GM13976 (cell line): ENCODE measurements at regions not wholly inside any gene's neighbourhood (a gene's known extent, or its start where the extent isn't known, plus 50 kb on each side); places are given as distances from the start of the nearest gene placed in this dataset.
"Not testable (repeated sequence)": the region's sequence is repeated elsewhere in the genome, so short reads cannot be mapped to it uniquely, and the experiment has no call there.

Source experiments
- DNase-seq: peaks from one replicate; pipeline ENCODE4 v3.0.0; 2012; ENCODE audit warnings: low spot score
- CTCF ChIP-seq: IDR thresholded peaks from 2 replicates; pipeline ENCODE4 v1.5.1; 2012; ENCODE audit warnings: borderline replicate concordance, mild to moderate bottlenecking; ENCODE audit not compliant: insufficient read depth; ENCODE audit errors: extremely low read depth, missing control alignments, control extremely low read depth
- in situ Hi-C: fragments of 300-500 bp; cut with MboI; formaldehyde crosslinking; loops from one replicate; pipeline ENCODE4 v1.12.0; 2022; ENCODE audit warnings: low sequenced_read_pairs, mixed read lengths, inconsistent platforms; ENCODE audit not compliant: unreplicated experiment

GRCh38 chr17:63294776-63295175, 151.3 kb downstream of the CYB561 start:
- no peak for DNase-seq
- TF ChIP-seq CTCF, result no peak
- in situ Hi-C loops, result no loop called here

- no peak for DNase-seq
- in situ Hi-C loops, result no loop called here
- no peak for TF ChIP-seq CTCF
These were observed 150.8 kb downstream of the CYB561 start for GRCh38 chr17:63295288-63295687.

GRCh38 chr17:63295839-63296590, 150.1 kb downstream of the CYB561 start:
- in situ Hi-C loops, result no loop called here
- no peak for TF ChIP-seq CTCF

GRCh38 chr17:63298916-63299315, 147.2 kb downstream of the CYB561 start:
- DNase-seq, in situ Hi-C loops: not testable (repeated sequence)

More at GRCh38 chr17:63295839-63296590, 150.1 kb downstream of the CYB561 start:
- no peak for DNase-seq

GRCh38 chr17:63304704-63305261, 141.3 kb downstream of the CYB561 start:
- DNase-seq, result no peak
- TF ChIP-seq CTCF, result no peak
- in situ Hi-C loops, result no loop called here

GRCh38 chr17:63305857-63306256, 140.2 kb downstream of the CYB561 start:
- no peak for DNase-seq
- in situ Hi-C loops, result no loop called here
- TF ChIP-seq CTCF, result no peak

GRCh38 chr17:63306855-63307254, 139.3 kb downstream of the CYB561 start:
- TF ChIP-seq CTCF, result no peak
- in situ Hi-C loops, result no loop called here
- no peak for DNase-seq
